ENCODE measurements at regions not wholly inside any gene's neighbourhood (a gene's known extent, or its start where the extent isn't known, plus 50 kb on each side); places are given as distances from the start of the nearest gene placed in this dataset.

DNA sequence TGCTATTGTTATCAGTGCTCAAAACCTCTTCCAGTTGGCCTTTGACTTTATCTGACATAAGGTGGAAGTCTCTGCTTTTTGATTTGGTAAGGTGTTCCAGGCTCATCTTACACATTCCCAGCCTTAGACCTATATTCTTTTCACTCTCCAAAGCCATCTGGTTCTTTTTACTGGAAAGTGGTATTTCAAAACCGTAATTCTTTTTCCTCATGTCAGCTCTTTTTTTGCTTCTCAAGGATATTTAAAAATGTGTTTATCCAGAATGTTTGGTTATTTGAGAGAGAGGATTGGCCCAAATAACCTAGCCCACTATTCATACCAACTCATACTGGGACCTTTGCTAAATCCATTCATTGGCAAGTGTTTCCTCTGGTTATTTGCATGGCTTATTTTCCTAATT is 411.2 kb upstream of the PIK3C3 start:
- H3K9me3 Mint-ChIP-seq, result no peaks in the 10 kb centered on the region
- Histone ChIP-seq H3K4me2 (no peak overlapping the region), H3K4me1 (ENCODE audit: insufficient read depth) (no peaks in the 10 kb centered on the region), H2AFZ (no peak overlapping the region), H3K27ac (ENCODE audit: low read depth) (no peak overlapping the region), H3K9me2 (ENCODE audit: insufficient read depth) (no peaks in the 10 kb centered on the region), H4K20me1 (replicated peaks; ENCODE audit: insufficient read depth) (no peaks in the 10 kb centered on the region), H3K36me3 (ENCODE audit: insufficient read depth) (no peaks in the 10 kb centered on the region), H3K4me3 (no peak overlapping the region), H3K27me3 (ENCODE audit: insufficient read depth) (no peaks in the 10 kb centered on the region), H3K79me2 (replicated peaks; ENCODE audit: insufficient read depth) (no peaks in the 10 kb centered on the region), H3F3A (replicated peaks; ENCODE audit: low read depth) (no peaks in the 10 kb centered on the region)
- H3K27ac Mint-ChIP-seq, result no peak overlapping the region
- DNase-seq (ENCODE audit: low spot score) (peak; percentile 8), ATAC-seq (no peak)
- no peaks in the 10 kb centered on the region for H3K27me3 Mint-ChIP-seq (ENCODE audit: insufficient read depth, low read depth, poor library complexity)
- TF ChIP-seq EZH2phosphoT487 (IDR thresholded peaks at IDR 0.05; ENCODE audit: unreplicated experiment), result no peak
- no peaks in the 10 kb centered on the region for H3K4me1 Mint-ChIP-seq
- H3K36me3 Mint-ChIP-seq (ENCODE audit: low read depth), result no peaks in the 10 kb centered on the region
- no peak overlapping the region for H3K4me3 Mint-ChIP-seq

DNA sequence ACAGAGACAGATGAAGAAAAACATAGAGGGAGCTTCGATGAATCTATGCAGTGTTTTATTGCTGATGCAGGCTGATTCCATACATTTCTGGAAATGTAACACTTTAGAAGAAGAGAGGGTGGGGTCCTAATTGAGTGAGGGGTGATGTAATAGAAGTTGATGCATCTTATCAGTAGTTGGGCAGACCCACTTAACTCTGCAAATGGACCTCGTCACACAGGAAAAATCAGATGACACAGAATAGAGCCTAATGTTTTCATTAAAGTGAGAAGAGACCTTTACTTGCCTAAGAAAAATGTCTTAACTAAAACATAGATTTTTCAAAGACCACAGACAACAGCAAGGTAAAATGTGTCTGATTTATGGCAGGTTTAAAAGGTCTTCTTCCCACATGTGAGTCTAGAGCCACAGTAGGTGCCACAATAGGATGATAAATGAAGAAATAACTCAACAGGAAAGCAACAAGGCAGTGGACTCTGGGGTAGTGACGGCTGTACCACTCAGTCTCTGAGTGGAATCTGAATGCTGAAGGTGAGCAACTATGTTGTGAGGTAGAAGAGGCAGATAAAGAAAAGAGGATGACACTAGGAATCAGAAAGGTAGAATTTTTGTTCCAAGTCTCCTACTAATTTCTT is 414.7 kb upstream of the PIK3C3 start:
- H3K36me3 ChIP-seq (ENCODE audit: insufficient read depth), result no peaks in the 10 kb centered on the region
- DNase-seq (ENCODE audit: low spot score) (no peak), ATAC-seq (no peak)
- no peak overlapping the region for H3K27ac ChIP-seq (ENCODE audit: low read depth)
- H3K9me3 Mint-ChIP-seq, result no peaks in the 10 kb centered on the region
- no peak overlapping the region for H3K27ac Mint-ChIP-seq
- H3K27me3 ChIP-seq (ENCODE audit: insufficient read depth), result no peaks in the 10 kb centered on the region
- no peaks in the 10 kb centered on the region for H3K9me2 ChIP-seq (ENCODE audit: insufficient read depth)
- H4K20me1 ChIP-seq (replicated peaks; ENCODE audit: insufficient read depth), result no peaks in the 10 kb centered on the region
- H3K4me1 Mint-ChIP-seq, result no peaks in the 10 kb centered on the region
- no peak overlapping the region for H2AFZ ChIP-seq
- H3K36me3 Mint-ChIP-seq (ENCODE audit: low read depth), result no peaks in the 10 kb centered on the region
- no peaks in the 10 kb centered on the region for H3K4me1 ChIP-seq (ENCODE audit: insufficient read depth)
- no peaks in the 10 kb centered on the region for H3F3A ChIP-seq (replicated peaks; ENCODE audit: low read depth)
- H3K27me3 Mint-ChIP-seq (ENCODE audit: insufficient read depth, low read depth, poor library complexity), result no peaks in the 10 kb centered on the region
- no peak overlapping the region for H3K4me2 ChIP-seq
- H3K4me3 ChIP-seq, result no peak overlapping the region
- H3K79me2 ChIP-seq (replicated peaks; ENCODE audit: insufficient read depth), result no peaks in the 10 kb centered on the region
- no peak overlapping the region for H3K4me3 Mint-ChIP-seq
- no peak for TF ChIP-seq EZH2phosphoT487 (IDR thresholded peaks at IDR 0.05; ENCODE audit: unreplicated experiment)
- TF ChIP-seq ZNF114 (CRISPR knock-in tag; IDR thresholded peaks at IDR 0.05), result no peak
- TF ChIP-seq, protein P1, sequence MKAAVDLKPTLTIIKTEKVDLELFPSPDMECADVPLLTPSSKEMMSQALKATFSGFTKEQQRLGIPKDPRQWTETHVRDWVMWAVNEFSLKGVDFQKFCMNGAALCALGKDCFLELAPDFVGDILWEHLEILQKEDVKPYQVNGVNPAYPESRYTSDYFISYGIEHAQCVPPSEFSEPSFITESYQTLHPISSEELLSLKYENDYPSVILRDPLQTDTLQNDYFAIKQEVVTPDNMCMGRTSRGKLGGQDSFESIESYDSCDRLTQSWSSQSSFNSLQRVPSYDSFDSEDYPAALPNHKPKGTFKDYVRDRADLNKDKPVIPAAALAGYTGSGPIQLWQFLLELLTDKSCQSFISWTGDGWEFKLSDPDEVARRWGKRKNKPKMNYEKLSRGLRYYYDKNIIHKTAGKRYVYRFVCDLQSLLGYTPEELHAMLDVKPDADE (IDR thresholded peaks at IDR 0.05), result no peak
- TF ChIP-seq, protein P2, sequence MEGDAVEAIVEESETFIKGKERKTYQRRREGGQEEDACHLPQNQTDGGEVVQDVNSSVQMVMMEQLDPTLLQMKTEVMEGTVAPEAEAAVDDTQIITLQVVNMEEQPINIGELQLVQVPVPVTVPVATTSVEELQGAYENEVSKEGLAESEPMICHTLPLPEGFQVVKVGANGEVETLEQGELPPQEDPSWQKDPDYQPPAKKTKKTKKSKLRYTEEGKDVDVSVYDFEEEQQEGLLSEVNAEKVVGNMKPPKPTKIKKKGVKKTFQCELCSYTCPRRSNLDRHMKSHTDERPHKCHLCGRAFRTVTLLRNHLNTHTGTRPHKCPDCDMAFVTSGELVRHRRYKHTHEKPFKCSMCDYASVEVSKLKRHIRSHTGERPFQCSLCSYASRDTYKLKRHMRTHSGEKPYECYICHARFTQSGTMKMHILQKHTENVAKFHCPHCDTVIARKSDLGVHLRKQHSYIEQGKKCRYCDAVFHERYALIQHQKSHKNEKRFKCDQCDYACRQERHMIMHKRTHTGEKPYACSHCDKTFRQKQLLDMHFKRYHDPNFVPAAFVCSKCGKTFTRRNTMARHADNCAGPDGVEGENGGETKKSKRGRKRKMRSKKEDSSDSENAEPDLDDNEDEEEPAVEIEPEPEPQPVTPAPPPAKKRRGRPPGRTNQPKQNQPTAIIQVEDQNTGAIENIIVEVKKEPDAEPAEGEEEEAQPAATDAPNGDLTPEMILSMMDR (conservative IDR thresholded peaks at IDR 0.05; ENCODE audit: low read depth in 2 of 2), result no peak
- TF ChIP-seq, protein P3, sequence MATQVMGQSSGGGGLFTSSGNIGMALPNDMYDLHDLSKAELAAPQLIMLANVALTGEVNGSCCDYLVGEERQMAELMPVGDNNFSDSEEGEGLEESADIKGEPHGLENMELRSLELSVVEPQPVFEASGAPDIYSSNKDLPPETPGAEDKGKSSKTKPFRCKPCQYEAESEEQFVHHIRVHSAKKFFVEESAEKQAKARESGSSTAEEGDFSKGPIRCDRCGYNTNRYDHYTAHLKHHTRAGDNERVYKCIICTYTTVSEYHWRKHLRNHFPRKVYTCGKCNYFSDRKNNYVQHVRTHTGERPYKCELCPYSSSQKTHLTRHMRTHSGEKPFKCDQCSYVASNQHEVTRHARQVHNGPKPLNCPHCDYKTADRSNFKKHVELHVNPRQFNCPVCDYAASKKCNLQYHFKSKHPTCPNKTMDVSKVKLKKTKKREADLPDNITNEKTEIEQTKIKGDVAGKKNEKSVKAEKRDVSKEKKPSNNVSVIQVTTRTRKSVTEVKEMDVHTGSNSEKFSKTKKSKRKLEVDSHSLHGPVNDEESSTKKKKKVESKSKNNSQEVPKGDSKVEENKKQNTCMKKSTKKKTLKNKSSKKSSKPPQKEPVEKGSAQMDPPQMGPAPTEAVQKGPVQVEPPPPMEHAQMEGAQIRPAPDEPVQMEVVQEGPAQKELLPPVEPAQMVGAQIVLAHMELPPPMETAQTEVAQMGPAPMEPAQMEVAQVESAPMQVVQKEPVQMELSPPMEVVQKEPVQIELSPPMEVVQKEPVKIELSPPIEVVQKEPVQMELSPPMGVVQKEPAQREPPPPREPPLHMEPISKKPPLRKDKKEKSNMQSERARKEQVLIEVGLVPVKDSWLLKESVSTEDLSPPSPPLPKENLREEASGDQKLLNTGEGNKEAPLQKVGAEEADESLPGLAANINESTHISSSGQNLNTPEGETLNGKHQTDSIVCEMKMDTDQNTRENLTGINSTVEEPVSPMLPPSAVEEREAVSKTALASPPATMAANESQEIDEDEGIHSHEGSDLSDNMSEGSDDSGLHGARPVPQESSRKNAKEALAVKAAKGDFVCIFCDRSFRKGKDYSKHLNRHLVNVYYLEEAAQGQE (IDR thresholded peaks at IDR 0.05; ENCODE audit: unreplicated experiment), result no peak
- no peak for TF ChIP-seq EZH2 (IDR thresholded peaks at IDR 0.05; ENCODE audit: low read depth, unreplicated experiment)
- TF ChIP-seq POLR2AphosphoS5 (IDR thresholded peaks at IDR 0.05; ENCODE audit: low read depth), result no peak
- no peak for TF ChIP-seq STAT1 (IDR thresholded peaks at IDR 0.05; ENCODE audit: unreplicated experiment)
- TF ChIP-seq CREB1 (CRISPR knock-in tag; IDR thresholded peaks at IDR 0.05; ENCODE audit: low read depth), result no peak

All from GM23338 (cell line).